HCT116 (cell line): ENCODE measurements at regions not wholly inside any gene's neighbourhood (a gene's known extent, or its start where the extent isn't known, plus 50 kb on each side); places are given as distances from the start of the nearest gene placed in this dataset.
"Not testable (repeated sequence)": the region's sequence is repeated elsewhere in the genome, so short reads cannot be mapped to it uniquely, and the experiment has no call there.

Experiments used
- EZH2 ChIP-seq: fragments of 200-600 bp; sonication (generic); IDR thresholded peaks from 2 replicates; pipeline ENCODE4 v1.6.1; 2017; ENCODE audit warnings: antibody characterized with exemption, mixed run types
- FOSL1 ChIP-seq: IDR thresholded peaks from 2 replicates; pipeline ENCODE4 v1.6.1; 2012; ENCODE audit warnings: low read depth
- JUND ChIP-seq: IDR thresholded peaks from 2 replicates; pipeline ENCODE4 v1.6.1; 2012
- POLR2A ChIP-seq: IDR thresholded peaks from 2 replicates; pipeline ENCODE4 v1.7.0; 2011; ENCODE audit warnings: borderline replicate concordance; ENCODE audit not compliant: insufficient read depth, insufficient read length; ENCODE audit errors: extremely low read depth
- POLR2AphosphoS5 ChIP-seq: IDR thresholded peaks from 2 replicates; pipeline ENCODE4 v1.6.1; 2011; ENCODE audit warnings: mild to moderate bottlenecking, low read depth, low read length, moderate library complexity
- RAD21 ChIP-seq: IDR thresholded peaks from 2 replicates; pipeline ENCODE4 v1.6.1; 2012; ENCODE audit warnings: low read depth, mild to moderate bottlenecking
- YY1 ChIP-seq: IDR thresholded peaks from 2 replicates; pipeline ENCODE4 v1.6.1; 2011; ENCODE audit warnings: low read length, low read depth, moderate library complexity, mild to moderate bottlenecking; ENCODE audit not compliant: insufficient replicate concordance; ENCODE audit errors: extremely low read depth
- ZFX ChIP-seq: fragments of 450-650 bp; IDR thresholded peaks from 2 replicates; pipeline ENCODE4 v1.6.1; 2017
- ZNF274 ChIP-seq: fragments of 200-500 bp; sonication (Bioruptor generic); IDR thresholded peaks from 2 replicates; pipeline ENCODE4 v1.6.1; 2014; ENCODE audit warnings: mild to moderate bottlenecking, low read depth, low read length, inconsistent platforms
- TF ChIP-seq, protein P1 (sequence below), 3 experiments: fragments of 200-600 bp in 1 of 3; sonication (generic) in 1 of 3; IDR thresholded peaks in 2 of 3; conservative IDR thresholded peaks in 1 of 3; 2 replicates each; pipeline ENCODE4 v1.5.1; 2012 to 2017; ENCODE audit warnings: low read depth in 2 of 3, low read length in 2 of 3, antibody characterized with exemption in 1 of 3, borderline replicate concordance in 1 of 3, control low read depth in 1 of 3, mild to moderate bottlenecking in 1 of 3, mixed read lengths in 1 of 3, mixed run types in 1 of 3, moderate library complexity in 1 of 3; ENCODE audit not compliant: insufficient read depth in 1 of 3
- TF ChIP-seq, protein P2 (sequence below): IDR thresholded peaks from 2 replicates; pipeline ENCODE4 v1.6.1; 2012
- TF ChIP-seq, protein P3 (sequence below): IDR thresholded peaks from 2 replicates; pipeline ENCODE4 v1.6.1; 2012; ENCODE audit warnings: low read depth

DNA sequence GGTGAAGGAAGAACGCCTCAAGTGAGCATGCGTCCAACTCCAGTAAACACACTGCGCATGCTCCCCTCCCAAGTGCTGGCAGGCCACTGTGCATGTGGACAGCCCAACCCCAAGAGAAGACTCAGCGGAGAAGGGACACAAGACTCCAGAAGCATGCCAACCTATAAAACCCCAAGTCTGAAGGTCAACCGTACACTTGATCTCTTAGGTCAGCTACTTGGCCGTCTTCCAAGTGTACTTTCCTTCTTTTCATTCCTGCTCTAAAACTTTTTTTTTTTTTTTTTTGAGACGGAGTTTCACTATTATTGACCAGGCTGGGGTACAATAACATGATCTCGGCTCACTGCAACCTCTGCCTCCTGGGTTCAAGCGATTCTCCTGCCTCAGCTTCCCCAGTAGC is 401.2 kb upstream of the USP9Y start:
- TF ChIP-seq, protein P1, sequence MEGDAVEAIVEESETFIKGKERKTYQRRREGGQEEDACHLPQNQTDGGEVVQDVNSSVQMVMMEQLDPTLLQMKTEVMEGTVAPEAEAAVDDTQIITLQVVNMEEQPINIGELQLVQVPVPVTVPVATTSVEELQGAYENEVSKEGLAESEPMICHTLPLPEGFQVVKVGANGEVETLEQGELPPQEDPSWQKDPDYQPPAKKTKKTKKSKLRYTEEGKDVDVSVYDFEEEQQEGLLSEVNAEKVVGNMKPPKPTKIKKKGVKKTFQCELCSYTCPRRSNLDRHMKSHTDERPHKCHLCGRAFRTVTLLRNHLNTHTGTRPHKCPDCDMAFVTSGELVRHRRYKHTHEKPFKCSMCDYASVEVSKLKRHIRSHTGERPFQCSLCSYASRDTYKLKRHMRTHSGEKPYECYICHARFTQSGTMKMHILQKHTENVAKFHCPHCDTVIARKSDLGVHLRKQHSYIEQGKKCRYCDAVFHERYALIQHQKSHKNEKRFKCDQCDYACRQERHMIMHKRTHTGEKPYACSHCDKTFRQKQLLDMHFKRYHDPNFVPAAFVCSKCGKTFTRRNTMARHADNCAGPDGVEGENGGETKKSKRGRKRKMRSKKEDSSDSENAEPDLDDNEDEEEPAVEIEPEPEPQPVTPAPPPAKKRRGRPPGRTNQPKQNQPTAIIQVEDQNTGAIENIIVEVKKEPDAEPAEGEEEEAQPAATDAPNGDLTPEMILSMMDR (IDR thresholded peaks at IDR 0.05 in 2 of 3, conservative IDR thresholded peaks at IDR 0.05 in 1 of 3; ENCODE audit: borderline replicate concordance in 1 of 3, insufficient read depth in 1 of 3, low read depth in 2 of 3, low read length in 2 of 3) = not testable (repeated sequence)
- TF ChIP-seq, protein P2, sequence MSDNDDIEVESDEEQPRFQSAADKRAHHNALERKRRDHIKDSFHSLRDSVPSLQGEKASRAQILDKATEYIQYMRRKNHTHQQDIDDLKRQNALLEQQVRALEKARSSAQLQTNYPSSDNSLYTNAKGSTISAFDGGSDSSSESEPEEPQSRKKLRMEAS = not testable (repeated sequence)
- TF ChIP-seq EZH2, POLR2AphosphoS5, ZNF274, YY1, POLR2A, RAD21, JUND, FOSL1, ZFX: not testable (repeated sequence)
- TF ChIP-seq, protein P3, sequence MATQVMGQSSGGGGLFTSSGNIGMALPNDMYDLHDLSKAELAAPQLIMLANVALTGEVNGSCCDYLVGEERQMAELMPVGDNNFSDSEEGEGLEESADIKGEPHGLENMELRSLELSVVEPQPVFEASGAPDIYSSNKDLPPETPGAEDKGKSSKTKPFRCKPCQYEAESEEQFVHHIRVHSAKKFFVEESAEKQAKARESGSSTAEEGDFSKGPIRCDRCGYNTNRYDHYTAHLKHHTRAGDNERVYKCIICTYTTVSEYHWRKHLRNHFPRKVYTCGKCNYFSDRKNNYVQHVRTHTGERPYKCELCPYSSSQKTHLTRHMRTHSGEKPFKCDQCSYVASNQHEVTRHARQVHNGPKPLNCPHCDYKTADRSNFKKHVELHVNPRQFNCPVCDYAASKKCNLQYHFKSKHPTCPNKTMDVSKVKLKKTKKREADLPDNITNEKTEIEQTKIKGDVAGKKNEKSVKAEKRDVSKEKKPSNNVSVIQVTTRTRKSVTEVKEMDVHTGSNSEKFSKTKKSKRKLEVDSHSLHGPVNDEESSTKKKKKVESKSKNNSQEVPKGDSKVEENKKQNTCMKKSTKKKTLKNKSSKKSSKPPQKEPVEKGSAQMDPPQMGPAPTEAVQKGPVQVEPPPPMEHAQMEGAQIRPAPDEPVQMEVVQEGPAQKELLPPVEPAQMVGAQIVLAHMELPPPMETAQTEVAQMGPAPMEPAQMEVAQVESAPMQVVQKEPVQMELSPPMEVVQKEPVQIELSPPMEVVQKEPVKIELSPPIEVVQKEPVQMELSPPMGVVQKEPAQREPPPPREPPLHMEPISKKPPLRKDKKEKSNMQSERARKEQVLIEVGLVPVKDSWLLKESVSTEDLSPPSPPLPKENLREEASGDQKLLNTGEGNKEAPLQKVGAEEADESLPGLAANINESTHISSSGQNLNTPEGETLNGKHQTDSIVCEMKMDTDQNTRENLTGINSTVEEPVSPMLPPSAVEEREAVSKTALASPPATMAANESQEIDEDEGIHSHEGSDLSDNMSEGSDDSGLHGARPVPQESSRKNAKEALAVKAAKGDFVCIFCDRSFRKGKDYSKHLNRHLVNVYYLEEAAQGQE = not testable (repeated sequence)
